A673 (cell line): ENCODE measurements at regions not wholly inside any gene's neighbourhood (a gene's known extent, or its start where the extent isn't known, plus 50 kb on each side); places are given as distances from the start of the nearest gene placed in this dataset.

ENCODE experiments used
- BruUV-seq: library from RNA; stranded (reverse); fragments of 400-500 nt; replicated peaks from 2 replicates; lab custom pipeline; 2021; lab: Mats Ljungman, UMichigan
- CTCF ChIA-PET: fragments of 300-600 bp; sonication (Branson Sonifier 250); formaldehyde crosslinking; loops from one replicate; lab custom pipeline; 2022; ENCODE audit warnings: antibody characterized with exemption; lab: Charles Lee
- POLR2A ChIA-PET: fragments of 300-600 bp; sonication (Branson Sonifier 250); formaldehyde crosslinking; loops from one replicate; lab custom pipeline; 2022; ENCODE audit warnings: antibody characterized with exemption; ENCODE audit not compliant: low non-redundant PET; lab: Charles Lee
- DNase-seq: peaks from one replicate; pipeline ENCODE4 v3.0.0-alpha.2; 2015; ENCODE audit warnings: low spot score
- H3K27ac ChIP-seq: fragments of 200-600 bp; sonication (generic); 2 replicates; pipeline ENCODE4 v1.5.1; 2016; ENCODE audit warnings: mixed run types, low read depth, mild to moderate bottlenecking, mixed read lengths, antibody characterized with exemption, low read length; ENCODE audit not compliant: poor library complexity, severe bottlenecking
- H3K27me3 ChIP-seq: fragments of 200-600 bp; sonication (generic); replicated peaks from 2 replicates; pipeline ENCODE4 v1.6.1; 2017; ENCODE audit warnings: mixed run types, low read depth, mild to moderate bottlenecking, mixed read lengths, antibody characterized with exemption, low read length; ENCODE audit not compliant: insufficient read depth, poor library complexity
- H3K36me3 ChIP-seq: fragments of 200-600 bp; sonication (generic); 2 replicates; pipeline ENCODE4 v1.6.1; 2016; ENCODE audit warnings: mixed run types, mild to moderate bottlenecking, mixed read lengths, antibody characterized with exemption, low read length; ENCODE audit not compliant: insufficient read depth, poor library complexity, severe bottlenecking
- H3K4me1 ChIP-seq: fragments of 200-600 bp; sonication (generic); 2 replicates; pipeline ENCODE4 v1.6.1; 2017; ENCODE audit warnings: mixed run types, mild to moderate bottlenecking, mixed read lengths, antibody characterized with exemption, low read length; ENCODE audit not compliant: insufficient read depth, poor library complexity, severe bottlenecking
- H3K4me3 ChIP-seq: fragments of 200-600 bp; sonication (generic); 2 replicates; pipeline ENCODE4 v1.5.1; 2016; ENCODE audit warnings: low read depth, mixed run types, mild to moderate bottlenecking, mixed read lengths, low read length; ENCODE audit not compliant: poor library complexity, severe bottlenecking
- H3K9me3 ChIP-seq: fragments of 200-600 bp; sonication (generic); 2 replicates; pipeline ENCODE4 v1.6.1; 2016; ENCODE audit warnings: mixed run types, low read depth, mild to moderate bottlenecking, mixed read lengths, antibody characterized with exemption, low read length; ENCODE audit not compliant: poor library complexity, severe bottlenecking
- CTCF ChIP-seq: fragments of 300-800, 200-600 bp; sonication (generic); conservative IDR thresholded peaks from 2 replicates; pipeline ENCODE4 v1.5.1; 2017; ENCODE audit warnings: low read depth, mild to moderate bottlenecking, antibody characterized with exemption, low read length, moderate library complexity, mixed read lengths
- EZH2 ChIP-seq: fragments of 200-600 bp; sonication (generic); IDR thresholded peaks from 2 replicates; pipeline ENCODE4 v1.6.1; 2017; ENCODE audit warnings: borderline replicate concordance, low read depth, mild to moderate bottlenecking, mixed read lengths, antibody characterized with exemption, low read length; ENCODE audit not compliant: poor library complexity, severe bottlenecking
- intact Hi-C: fragments of 100-400 bp; cut with micrococcal nuclease; formaldehyde crosslinking; loops from one replicate; pipeline ENCODE4 v1.10.0; 2022; ENCODE audit not compliant: unreplicated experiment

- no peaks in the 10 kb centered on the region for H3K27me3 ChIP-seq
- no peak overlapping the region for H3K4me3 ChIP-seq
- no TSS peak for BruUV-seq
- ChIA-PET POLR2A (interaction anchor here (0.6 kb wide), 1 partner anchor 336 kb away, joined by 6 read pairs; no protein-coding TSS in a partner anchor), CTCF (interaction anchor here (0.6 to 0.7 kb wide), 3 partner anchors 97 to 671 kb away, joined by 3 read pairs; no protein-coding TSS in a partner anchor)
- TF ChIP-seq CTCF (no peak), EZH2 (no peak)
- H3K4me1 ChIP-seq: peaks cover 18% of the 10 kb centered on the region
- no peak overlapping the region for H3K27ac ChIP-seq
- no peaks in the 10 kb centered on the region for H3K9me3 ChIP-seq
- intact Hi-C loops: no loop called here
- no peak for DNase-seq
- no peaks in the 10 kb centered on the region for H3K36me3 ChIP-seq
Observed at GRCh38 chr10:21281765-21282484, 243.6 kb downstream of the SKIDA1 start.

GRCh38 chr10:21280971-21281572 lies 244.4 kb downstream of the SKIDA1 start:
- no peaks in the 10 kb centered on the region for H3K9me3 ChIP-seq
- POLR2A ChIA-PET: interaction anchor here (0.6 kb wide), 1 partner anchor 58 kb away, joined by 9 read pairs; no protein-coding TSS in a partner anchor
- TF ChIP-seq CTCF (no peak), EZH2 (no peak)
- H3K36me3 ChIP-seq: no peaks in the 10 kb centered on the region
- peaks cover 18% of the 10 kb centered on the region for H3K4me1 ChIP-seq
- CTCF ChIA-PET: interaction anchor here (0.9 kb wide), 1 partner anchor 451 kb away, joined by 3 read pairs; no protein-coding TSS in a partner anchor
- DNase-seq: no peak
- no TSS peak for BruUV-seq
- no peaks in the 10 kb centered on the region for H3K27me3 ChIP-seq
- H3K4me3 ChIP-seq: no peak overlapping the region
- H3K27ac ChIP-seq: no peak overlapping the region
- intact Hi-C loops: no loop called here

- no TSS peak for BruUV-seq
- TF ChIP-seq CTCF (no peak), EZH2 (no peak)
- intact Hi-C loops: no loop called here
- Histone ChIP-seq H3K9me3 (no peaks in the 10 kb centered on the region), H3K27me3 (no peaks in the 10 kb centered on the region), H3K36me3 (no peaks in the 10 kb centered on the region), H3K27ac (no peak overlapping the region), H3K4me3 (no peak overlapping the region), H3K4me1 (peaks cover 18% of the 10 kb centered on the region)
- no peak for DNase-seq
- ChIA-PET POLR2A (no interaction called here), CTCF (no interaction called here)
Observed at GRCh38 chr10:21280037-21280436, 245.4 kb downstream of the SKIDA1 start.
